ENCODE measurements at regions not wholly inside any gene's neighbourhood (a gene's known extent, or its start where the extent isn't known, plus 50 kb on each side); places are given as distances from the start of the nearest gene placed in this dataset.

DNA sequence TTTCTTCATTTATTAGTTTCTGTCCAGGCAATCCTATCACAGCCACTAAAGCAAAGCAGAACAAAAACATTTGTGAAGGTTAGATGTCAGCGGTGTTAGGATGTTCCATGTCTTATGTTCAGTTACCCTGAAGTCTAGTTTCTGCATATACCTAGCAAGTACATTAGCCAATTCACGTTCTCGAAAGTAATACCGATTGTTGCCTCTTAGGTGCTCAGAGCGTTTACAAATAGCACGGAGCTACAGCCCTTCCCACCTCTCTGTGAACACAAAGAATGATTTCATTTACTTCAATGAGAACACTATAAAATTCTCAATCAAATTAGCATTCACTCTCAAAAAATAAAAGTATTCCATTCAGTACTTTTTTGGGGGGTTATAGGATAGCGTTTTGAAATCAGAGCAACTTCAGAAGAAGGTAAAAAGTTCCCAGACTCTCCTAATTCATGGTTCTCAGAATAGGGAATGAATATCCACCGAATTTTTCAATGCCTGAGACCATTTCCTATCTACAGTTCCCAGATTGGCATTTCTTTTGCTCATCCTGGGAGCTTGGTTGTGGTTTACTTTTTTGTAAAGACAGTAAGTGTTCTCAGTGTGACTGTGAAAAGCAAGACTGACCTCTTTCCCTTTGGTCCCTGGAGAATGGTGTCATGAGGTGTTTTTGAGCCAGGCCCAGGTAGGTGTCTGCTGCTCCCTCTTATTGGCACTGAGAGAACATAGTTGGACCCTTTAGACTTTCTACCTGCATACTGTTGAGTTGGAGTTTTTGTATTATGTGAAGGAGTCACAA lies 488.0 kb upstream of the RGS6 start:
- Histone ChIP-seq H3K36me3 (no peaks in the 10 kb centered on the region), H3K4me3 (no peak overlapping the region), H3K27me3 (replicated peaks; ENCODE audit: insufficient read depth) (no peaks in the 10 kb centered on the region), H3K4me1 (ENCODE audit: control insufficient read depth in 1 of 2, low read depth in 2 of 2) (peaks cover 34 to 37% of the 10 kb centered on the region in 2 donors), H3K27ac (no peak overlapping the region), H3K9me3 (no peaks in the 10 kb centered on the region)
- ATAC-seq (ENCODE audit: insufficient number of reproducible peaks, low FRiP score, low read depth) (no peak), DNase-seq (ENCODE audit: low spot score) (no peak)
- TF ChIP-seq, protein P1, sequence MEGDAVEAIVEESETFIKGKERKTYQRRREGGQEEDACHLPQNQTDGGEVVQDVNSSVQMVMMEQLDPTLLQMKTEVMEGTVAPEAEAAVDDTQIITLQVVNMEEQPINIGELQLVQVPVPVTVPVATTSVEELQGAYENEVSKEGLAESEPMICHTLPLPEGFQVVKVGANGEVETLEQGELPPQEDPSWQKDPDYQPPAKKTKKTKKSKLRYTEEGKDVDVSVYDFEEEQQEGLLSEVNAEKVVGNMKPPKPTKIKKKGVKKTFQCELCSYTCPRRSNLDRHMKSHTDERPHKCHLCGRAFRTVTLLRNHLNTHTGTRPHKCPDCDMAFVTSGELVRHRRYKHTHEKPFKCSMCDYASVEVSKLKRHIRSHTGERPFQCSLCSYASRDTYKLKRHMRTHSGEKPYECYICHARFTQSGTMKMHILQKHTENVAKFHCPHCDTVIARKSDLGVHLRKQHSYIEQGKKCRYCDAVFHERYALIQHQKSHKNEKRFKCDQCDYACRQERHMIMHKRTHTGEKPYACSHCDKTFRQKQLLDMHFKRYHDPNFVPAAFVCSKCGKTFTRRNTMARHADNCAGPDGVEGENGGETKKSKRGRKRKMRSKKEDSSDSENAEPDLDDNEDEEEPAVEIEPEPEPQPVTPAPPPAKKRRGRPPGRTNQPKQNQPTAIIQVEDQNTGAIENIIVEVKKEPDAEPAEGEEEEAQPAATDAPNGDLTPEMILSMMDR (IDR thresholded peaks at IDR 0.05), result no peak

DNA sequence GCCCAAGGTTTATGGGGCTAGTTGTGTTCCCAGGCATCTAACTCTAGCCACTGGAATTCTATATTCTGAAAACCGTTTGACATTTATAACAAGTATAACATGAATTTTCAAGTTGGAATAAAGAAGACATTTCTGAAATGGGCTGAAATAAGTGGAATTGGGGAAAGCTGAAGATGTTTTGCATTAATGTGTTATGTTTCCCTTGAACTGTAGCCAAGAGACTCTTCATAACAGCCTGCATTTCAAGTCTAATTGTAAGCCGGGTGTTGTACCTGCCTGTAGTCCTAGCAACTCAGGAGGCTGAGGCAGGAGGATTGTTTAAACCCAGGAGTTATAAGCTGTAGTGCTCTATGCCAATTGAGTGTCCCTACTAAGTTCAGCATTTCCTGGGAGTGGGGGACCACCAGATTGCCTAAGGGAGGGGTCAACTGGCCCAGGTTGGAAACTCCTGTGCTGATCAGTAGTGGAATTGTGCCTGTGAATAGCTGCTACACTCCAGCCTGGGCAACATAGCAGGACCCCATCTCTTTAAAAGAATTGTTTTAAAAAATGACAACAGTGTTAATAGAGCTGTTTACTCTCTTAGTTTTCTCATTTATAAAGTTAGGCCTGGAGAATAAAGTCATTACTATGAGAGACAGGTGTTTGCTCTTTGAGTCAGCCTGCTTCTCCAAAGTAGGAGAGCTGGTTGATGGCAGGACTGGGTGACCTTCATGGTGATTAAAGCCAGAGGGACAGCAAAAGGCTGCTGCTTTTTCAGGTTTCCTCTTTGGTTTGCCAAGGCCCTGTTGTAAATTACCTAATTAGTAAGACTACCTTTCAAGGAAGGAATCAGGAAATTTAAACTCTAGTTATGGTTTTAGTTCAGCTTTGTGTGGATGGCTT lies 483.6 kb upstream of the RGS6 start:
- Histone ChIP-seq H3K36me3 (no peaks in the 10 kb centered on the region), H3K27ac (no peak overlapping the region), H3K9me3 (no peaks in the 10 kb centered on the region), H3K4me1 (ENCODE audit: control insufficient read depth in 1 of 2, low read depth in 2 of 2) (peaks cover 11 to 15% of the 10 kb centered on the region in 2 donors), H3K4me3 (no peak overlapping the region), H3K27me3 (replicated peaks; ENCODE audit: insufficient read depth) (no peaks in the 10 kb centered on the region)
- TF ChIP-seq, protein P1 (IDR thresholded peaks at IDR 0.05), result no peak
- DNase-seq (ENCODE audit: low spot score) (no peak), ATAC-seq (ENCODE audit: insufficient number of reproducible peaks, low FRiP score, low read depth) (no peak)

DNA sequence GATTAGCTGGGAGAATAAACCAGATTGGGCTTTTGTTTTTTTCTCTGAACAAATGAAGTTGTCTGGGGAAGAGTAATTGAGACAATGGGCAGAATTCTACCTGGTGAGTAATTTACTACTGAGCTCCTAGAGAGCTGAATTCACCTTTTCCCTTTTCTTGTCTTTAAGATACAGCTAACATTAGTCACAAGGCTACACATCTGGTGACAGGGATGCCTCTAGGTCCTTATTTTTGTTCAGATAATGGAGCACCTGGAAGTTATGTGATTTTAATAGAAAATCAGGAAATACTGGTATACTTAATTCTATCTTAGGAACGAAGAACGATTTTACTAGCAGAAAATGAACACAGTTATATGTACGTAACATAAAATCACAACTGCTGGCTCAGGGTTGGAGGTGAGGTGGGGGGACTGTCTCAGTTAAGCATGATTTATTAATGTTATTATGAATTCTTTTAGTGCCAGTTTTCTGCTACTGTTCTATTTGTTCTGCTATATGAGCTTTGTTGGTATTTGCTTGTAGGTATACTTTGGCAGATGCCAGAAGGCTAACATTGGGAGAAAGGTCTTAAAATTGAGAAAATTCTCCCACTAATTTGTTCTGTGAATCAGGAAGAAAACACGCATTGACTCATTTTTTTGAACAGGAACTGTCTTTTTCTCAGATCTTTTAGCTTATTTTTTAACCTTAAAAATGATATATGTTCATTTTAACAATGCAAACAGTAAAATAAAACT lies 482.7 kb upstream of the RGS6 start:
- Histone ChIP-seq H3K9me3 (no peaks in the 10 kb centered on the region), H3K4me1 (ENCODE audit: control insufficient read depth in 1 of 2, low read depth in 2 of 2) (peaks cover 11 to 15% of the 10 kb centered on the region in 2 donors), H3K27me3 (replicated peaks; ENCODE audit: insufficient read depth) (no peaks in the 10 kb centered on the region), H3K36me3 (no peaks in the 10 kb centered on the region), H3K4me3 (no peak overlapping the region), H3K27ac (no peak overlapping the region)
- TF ChIP-seq, protein P1 (IDR thresholded peaks at IDR 0.05), result no peak
- DNase-seq (ENCODE audit: low spot score), result no peak
- no peak for ATAC-seq (ENCODE audit: insufficient number of reproducible peaks, low FRiP score, low read depth)

DNA sequence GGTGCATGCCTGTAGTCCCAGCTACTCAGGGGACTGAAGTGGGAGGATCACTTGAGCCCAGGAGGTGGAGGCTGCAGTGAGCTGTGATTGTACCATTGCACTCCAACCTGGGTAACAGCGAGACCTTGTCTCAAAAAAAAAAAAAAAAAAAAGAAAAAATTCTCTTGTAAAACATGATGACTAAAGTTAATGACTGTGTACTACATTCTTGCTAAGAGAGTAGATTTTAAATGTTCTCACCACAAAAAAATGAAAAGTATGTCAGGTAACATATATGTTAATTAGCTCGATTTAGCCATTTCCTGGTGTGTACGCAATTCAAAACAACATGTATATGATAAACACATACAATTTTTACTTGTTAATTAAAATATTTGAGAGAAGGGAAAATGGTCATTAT lies 480.7 kb upstream of the RGS6 start:
- H3K4me3 ChIP-seq, result no peak overlapping the region
- DNase-seq (ENCODE audit: low spot score) (no peak), ATAC-seq (ENCODE audit: insufficient number of reproducible peaks, low FRiP score, low read depth) (no peak)
- H3K36me3 ChIP-seq, result no peaks in the 10 kb centered on the region
- H3K27me3 ChIP-seq (replicated peaks; ENCODE audit: insufficient read depth), result no peaks in the 10 kb centered on the region
- H3K27ac ChIP-seq, result no peak overlapping the region
- no peaks in the 10 kb centered on the region for H3K4me1 ChIP-seq (ENCODE audit: control insufficient read depth in 1 of 2, low read depth in 2 of 2)
- TF ChIP-seq, protein P1 (IDR thresholded peaks at IDR 0.05), result no peak
- no peaks in the 10 kb centered on the region for H3K9me3 ChIP-seq

DNA sequence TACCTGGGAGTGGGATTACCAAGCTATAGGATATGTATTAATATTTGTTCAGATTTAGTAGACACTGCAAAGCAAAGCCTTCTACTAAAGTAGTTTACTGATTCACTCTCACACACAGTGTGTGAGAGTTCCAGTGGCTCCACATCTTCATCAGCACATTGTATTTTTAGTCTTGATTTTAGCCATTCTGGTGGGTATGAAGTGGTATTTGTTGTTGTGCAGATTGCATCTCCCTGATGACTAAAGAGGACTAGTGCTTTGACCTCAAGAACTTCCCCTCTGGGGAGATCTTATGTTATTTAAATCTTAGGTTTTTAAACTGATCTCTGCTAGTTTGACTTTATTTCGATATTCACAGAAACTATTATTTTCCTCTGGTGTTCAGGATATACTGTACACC lies 479.7 kb upstream of the RGS6 start:
- Histone ChIP-seq H3K4me1 (ENCODE audit: control insufficient read depth in 1 of 2, low read depth in 2 of 2) (no peaks in the 10 kb centered on the region), H3K36me3 (no peaks in the 10 kb centered on the region), H3K27ac (no peak overlapping the region), H3K9me3 (no peaks in the 10 kb centered on the region), H3K4me3 (no peak overlapping the region), H3K27me3 (replicated peaks; ENCODE audit: insufficient read depth) (no peaks in the 10 kb centered on the region)
- no peak for ATAC-seq (ENCODE audit: insufficient number of reproducible peaks, low FRiP score, low read depth)
- DNase-seq (ENCODE audit: low spot score), result no peak
- TF ChIP-seq, protein P1 (IDR thresholded peaks at IDR 0.05), result no peak
